AG04449 (cell line): ENCODE measurements at regions not wholly inside any gene's neighbourhood (a gene's known extent, or its start where the extent isn't known, plus 50 kb on each side); places are given as distances from the start of the nearest gene placed in this dataset.
"Not testable (repeated sequence)": the region's sequence is repeated elsewhere in the genome, so short reads cannot be mapped to it uniquely, and the experiment has no call there.

Experiments
- CTCF ChIA-PET: fragments of 350-600 bp; formaldehyde crosslinking; extraction: SDS; loops from one replicate; lab custom pipeline; 2021; ENCODE audit warnings: antibody characterized with exemption; lab: Yijun Ruan, JAX
- POLR2A ChIA-PET: fragments of 400-600, 350-600 bp; formaldehyde crosslinking; extraction: SDS; loops from one replicate; lab custom pipeline; 2020; ENCODE audit warnings: antibody characterized with exemption, inconsistent platforms; lab: Yijun Ruan, JAX
- DNase-seq: peaks from one replicate; pipeline ENCODE4 v3.0.0-alpha.2; 2010; ENCODE audit warnings: low read depth, low spot score
- H3K4me3 ChIP-seq: 2 replicates; pipeline ENCODE4 v1.5.1; 2011; ENCODE audit warnings: low read depth, mild to moderate bottlenecking, control low read depth, low read length
- TF ChIP-seq, protein P1 (sequence below): IDR thresholded peaks from one replicate; pipeline ENCODE4 v1.5.1; 2011; ENCODE audit warnings: mild to moderate bottlenecking, moderate library complexity, low read length, control low read depth, inconsistent platforms; ENCODE audit not compliant: insufficient read depth; ENCODE audit errors: missing control alignments

DNA sequence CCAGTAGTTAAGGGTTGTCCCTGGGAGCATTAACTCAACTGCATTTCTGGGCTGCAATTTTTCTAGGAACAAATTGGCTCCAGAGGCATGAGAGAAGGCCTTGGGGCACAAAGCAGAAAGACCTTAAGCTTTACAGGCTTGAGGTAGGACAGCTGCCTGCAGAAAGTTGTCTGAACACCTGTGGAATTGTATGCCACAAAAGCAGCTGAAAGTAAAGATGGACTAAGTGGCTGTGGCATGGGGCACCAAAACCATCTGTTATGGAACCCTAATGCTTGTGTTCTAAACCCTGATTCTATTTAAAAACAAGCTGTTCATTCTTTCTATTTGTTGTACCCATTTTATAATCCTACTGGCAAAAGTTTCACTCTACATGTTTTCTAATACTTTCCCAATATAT lies 515.2 kb downstream of the GLUD2 start:
- POLR2A ChIA-PET = no interaction called here
- TF ChIP-seq, protein P1, sequence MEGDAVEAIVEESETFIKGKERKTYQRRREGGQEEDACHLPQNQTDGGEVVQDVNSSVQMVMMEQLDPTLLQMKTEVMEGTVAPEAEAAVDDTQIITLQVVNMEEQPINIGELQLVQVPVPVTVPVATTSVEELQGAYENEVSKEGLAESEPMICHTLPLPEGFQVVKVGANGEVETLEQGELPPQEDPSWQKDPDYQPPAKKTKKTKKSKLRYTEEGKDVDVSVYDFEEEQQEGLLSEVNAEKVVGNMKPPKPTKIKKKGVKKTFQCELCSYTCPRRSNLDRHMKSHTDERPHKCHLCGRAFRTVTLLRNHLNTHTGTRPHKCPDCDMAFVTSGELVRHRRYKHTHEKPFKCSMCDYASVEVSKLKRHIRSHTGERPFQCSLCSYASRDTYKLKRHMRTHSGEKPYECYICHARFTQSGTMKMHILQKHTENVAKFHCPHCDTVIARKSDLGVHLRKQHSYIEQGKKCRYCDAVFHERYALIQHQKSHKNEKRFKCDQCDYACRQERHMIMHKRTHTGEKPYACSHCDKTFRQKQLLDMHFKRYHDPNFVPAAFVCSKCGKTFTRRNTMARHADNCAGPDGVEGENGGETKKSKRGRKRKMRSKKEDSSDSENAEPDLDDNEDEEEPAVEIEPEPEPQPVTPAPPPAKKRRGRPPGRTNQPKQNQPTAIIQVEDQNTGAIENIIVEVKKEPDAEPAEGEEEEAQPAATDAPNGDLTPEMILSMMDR = no peak
- CTCF ChIA-PET = no interaction called here
- no peak for DNase-seq
- H3K4me3 ChIP-seq = no peak overlapping the region

DNA sequence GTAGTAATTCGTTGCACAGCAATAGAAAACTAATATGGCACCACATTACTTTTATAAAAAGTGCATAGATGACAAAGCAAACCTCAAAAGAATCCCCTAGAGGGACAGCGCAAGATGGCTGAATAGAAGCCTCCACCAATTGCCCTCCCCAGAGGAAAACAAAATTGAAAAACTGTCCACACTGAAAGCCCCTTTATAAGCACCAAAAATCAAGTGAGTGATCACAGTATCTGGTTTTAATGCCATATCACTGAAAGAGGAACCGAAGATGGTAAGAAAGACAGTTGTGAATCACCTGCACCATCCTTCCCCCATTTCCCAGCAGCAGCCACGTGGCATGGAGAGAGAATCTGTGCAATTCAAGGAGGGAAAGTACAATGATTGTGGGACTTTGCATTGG lies 522.2 kb downstream of the GLUD2 start:
- TF ChIP-seq, protein P1 = no peak
- no peak overlapping the region for H3K4me3 ChIP-seq
- POLR2A ChIA-PET = no interaction called here
- CTCF ChIA-PET = no interaction called here
- no peak for DNase-seq

DNA sequence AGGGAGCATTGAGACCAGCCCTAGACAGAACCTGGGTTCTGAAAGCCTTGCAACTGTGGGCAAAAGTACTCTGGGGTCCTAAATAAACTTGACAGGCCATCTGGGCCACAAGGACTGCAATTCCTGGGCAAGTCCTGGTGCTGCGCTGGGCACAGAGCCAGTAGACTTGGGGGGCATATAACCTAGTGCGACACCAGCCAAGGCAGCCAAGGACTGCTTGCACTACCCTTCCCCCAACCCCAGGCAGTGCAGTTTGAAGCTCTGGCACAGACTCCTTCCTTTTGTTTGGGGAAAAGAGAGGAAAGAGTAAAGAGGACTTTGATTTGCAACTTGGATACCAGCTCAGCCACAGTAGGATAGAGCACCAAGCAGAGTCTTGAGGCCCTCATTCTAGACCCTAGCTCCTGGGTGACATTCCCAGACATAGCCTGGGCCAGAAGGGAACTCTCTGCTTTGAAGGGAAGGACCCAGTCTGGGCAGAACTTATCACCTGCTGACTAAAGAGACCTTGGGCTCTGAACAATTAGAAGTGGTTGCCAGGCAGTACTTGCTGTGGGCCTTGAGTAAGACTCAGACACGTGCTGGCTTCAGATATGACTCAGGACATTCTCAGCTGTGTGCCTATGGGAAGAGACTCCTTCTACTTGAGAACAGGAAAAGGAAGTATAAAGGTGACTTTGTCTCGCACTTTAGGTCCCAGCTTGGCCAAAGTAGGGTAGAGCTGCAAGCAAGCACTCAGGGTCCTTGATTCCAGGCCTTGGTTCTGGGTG lies 522.8 kb downstream of the GLUD2 start:
- ChIA-PET CTCF (no interaction called here), POLR2A (no interaction called here)
- TF ChIP-seq, protein P1 = no peak
- H3K4me3 ChIP-seq = no peak overlapping the region
- no peak for DNase-seq

DNA sequence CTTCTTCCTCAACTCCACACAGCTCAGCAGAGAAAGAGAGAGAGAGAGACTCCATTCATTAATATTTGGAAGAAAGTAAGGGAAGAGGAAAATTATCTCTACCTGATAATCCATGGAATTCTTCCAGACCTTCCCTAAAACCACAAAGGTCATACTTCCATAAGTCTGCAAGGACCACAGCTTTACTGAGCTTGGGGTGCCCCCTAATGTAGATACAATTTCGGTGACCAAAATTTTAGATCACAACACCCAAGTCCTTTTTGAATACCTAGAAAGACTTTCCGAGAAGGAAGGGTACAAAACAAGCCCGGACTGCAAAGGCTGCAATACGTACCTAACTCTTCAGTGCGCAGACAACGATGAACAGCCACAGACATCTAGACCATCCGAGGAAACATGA lies 523.9 kb downstream of the GLUD2 start:
- CTCF ChIA-PET = no interaction called here
- POLR2A ChIA-PET = no interaction called here

DNA sequence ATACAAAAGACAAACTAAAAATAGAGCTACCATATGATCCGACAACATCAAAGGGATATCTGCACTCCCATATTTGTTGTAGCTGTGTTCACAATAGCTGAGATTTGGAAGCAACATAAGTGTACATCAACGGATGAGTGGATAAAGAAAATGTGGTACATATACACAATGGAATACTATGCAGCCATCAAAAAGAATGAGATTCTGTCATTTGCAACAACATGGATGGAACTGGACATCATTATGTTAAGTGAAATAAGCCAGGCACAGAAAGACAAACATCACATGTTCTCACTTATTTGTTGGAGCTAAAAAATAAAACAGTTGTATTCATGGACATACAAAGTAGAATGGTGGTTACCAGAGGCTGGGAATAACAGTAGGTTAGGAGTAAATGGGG lies 527.0 kb downstream of the GLUD2 start:
- H3K4me3 ChIP-seq, DNase-seq, POLR2A ChIA-PET, CTCF ChIA-PET: not testable (repeated sequence)

More for the DNA sequence above, 523.9 kb downstream of the GLUD2 start:
- H3K4me3 ChIP-seq = no peak overlapping the region
- no peak for DNase-seq
- TF ChIP-seq, protein P1 = no peak

DNA sequence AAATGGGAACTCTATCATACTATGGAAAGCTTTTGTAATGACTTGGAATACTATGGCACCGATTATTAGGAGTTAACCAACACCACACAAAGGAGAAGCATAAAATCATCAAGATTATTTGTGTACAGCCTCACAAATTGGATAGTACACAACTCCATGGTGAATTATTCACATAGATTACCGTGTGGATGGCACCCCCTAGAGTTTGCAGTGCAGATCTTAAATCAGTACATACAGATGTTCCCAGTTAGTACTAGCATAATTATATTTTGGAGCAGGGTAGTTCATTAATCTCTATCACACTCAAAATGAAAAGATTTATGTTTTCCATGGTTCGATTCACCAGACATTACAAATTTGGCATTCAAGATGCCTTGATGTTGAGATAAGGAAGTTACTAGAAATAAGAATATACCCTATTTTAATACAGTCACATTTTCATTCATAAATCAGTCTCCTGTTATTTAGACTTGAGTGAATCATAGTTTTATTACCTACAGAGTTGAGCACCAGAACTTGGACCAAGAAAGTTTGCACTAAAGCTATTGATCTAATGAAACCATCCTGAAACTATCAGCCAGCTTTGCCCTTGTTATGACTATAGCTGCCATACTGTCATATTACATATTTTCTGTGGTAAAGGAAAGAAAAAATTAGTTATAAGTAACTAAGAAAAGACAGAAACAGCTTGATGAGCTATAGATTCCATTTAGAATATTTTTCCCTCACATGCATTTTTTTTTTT lies 531.8 kb downstream of the GLUD2 start:
- TF ChIP-seq, protein P1 = no peak
- H3K4me3 ChIP-seq = no peak overlapping the region
- CTCF ChIA-PET = no interaction called here
- DNase-seq = no peak
- POLR2A ChIA-PET = no interaction called here
